ENCODE measurements at regions not wholly inside any gene's neighbourhood (a gene's known extent, or its start where the extent isn't known, plus 50 kb on each side); places are given as distances from the start of the nearest gene placed in this dataset.

DNA sequence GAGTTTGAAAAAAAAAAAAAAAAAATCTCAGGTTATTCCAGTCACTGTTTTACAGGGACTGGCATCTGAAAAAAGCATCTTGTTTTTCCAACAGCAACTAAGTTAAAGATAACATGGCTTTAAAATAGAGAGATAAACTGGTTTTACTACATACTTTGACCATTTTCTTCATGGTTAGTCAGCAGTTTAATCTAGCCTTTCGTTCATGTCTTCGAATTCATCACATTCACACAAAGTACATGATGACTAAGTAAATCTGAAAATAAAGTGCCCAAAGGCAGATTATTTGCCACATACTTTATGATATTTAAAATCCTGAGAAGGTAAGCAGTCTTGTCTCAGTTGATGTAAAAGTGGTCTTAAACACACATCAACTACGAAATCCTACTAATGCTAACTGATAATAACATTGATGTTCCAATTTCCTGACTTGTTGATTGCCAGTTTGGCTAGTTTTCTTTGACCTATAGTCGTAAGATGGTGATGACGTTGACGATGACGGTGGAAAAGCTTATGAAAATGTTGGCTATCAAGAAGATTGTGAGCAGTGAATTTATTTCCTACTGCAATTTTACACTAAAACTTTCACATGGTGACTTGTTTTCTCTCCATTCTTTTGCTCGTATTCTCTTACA, 540.5 kb upstream of the BOD1L1 start:
- no peak overlapping the region for H3K27ac ChIP-seq (ENCODE audit: extremely low read depth, low read depth, low read length)
- POLR2A ChIA-PET, result no interaction called here
- no peaks in the 10 kb centered on the region for H3K9me3 ChIP-seq (ENCODE audit: control insufficient read depth, insufficient read depth, low read depth, low read length)
- TF ChIP-seq ZNF146 (tag by site-specific recombination; IDR thresholded peaks at IDR 0.05), result no peak
- TF ChIP-seq, protein P1, sequence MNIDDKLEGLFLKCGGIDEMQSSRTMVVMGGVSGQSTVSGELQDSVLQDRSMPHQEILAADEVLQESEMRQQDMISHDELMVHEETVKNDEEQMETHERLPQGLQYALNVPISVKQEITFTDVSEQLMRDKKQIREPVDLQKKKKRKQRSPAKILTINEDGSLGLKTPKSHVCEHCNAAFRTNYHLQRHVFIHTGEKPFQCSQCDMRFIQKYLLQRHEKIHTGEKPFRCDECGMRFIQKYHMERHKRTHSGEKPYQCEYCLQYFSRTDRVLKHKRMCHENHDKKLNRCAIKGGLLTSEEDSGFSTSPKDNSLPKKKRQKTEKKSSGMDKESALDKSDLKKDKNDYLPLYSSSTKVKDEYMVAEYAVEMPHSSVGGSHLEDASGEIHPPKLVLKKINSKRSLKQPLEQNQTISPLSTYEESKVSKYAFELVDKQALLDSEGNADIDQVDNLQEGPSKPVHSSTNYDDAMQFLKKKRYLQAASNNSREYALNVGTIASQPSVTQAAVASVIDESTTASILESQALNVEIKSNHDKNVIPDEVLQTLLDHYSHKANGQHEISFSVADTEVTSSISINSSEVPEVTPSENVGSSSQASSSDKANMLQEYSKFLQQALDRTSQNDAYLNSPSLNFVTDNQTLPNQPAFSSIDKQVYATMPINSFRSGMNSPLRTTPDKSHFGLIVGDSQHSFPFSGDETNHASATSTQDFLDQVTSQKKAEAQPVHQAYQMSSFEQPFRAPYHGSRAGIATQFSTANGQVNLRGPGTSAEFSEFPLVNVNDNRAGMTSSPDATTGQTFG (tag by site-specific recombination; IDR thresholded peaks at IDR 0.05; ENCODE audit: borderline replicate concordance), result no peak
- no peak for TF ChIP-seq IKZF3 (tag by site-specific recombination; IDR thresholded peaks at IDR 0.05)
- no peak for TF ChIP-seq ZNF132 (tag by site-specific recombination; IDR thresholded peaks at IDR 0.05; ENCODE audit: borderline replicate concordance)
- TF ChIP-seq, protein P2, sequence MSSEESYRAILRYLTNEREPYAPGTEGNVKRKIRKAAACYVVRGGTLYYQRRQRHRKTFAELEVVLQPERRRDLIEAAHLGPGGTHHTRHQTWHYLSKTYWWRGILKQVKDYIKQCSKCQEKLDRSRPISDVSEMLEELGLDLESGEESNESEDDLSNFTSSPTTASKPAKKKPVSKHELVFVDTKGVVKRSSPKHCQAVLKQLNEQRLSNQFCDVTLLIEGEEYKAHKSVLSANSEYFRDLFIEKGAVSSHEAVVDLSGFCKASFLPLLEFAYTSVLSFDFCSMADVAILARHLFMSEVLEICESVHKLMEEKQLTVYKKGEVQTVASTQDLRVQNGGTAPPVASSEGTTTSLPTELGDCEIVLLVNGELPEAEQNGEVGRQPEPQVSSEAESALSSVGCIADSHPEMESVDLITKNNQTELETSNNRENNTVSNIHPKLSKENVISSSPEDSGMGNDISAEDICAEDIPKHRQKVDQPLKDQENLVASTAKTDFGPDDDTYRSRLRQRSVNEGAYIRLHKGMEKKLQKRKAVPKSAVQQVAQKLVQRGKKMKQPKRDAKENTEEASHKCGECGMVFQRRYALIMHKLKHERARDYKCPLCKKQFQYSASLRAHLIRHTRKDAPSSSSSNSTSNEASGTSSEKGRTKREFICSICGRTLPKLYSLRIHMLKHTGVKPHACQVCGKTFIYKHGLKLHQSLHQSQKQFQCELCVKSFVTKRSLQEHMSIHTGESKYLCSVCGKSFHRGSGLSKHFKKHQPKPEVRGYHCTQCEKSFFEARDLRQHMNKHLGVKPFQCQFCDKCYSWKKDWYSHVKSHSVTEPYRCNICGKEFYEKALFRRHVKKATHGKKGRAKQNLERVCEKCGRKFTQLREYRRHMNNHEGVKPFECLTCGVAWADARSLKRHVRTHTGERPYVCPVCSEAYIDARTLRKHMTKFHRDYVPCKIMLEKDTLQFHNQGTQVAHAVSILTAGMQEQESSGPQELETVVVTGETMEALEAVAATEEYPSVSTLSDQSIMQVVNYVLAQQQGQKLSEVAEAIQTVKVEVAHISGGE (tag by site-specific recombination; conservative IDR thresholded peaks at IDR 0.05; ENCODE audit: low read depth), result no peak
- TF ChIP-seq ZBTB7A (tag by site-specific recombination; IDR thresholded peaks at IDR 0.05; ENCODE audit: low read depth), result no peak
- TF ChIP-seq ZNF677 (tag by site-specific recombination; IDR thresholded peaks at IDR 0.05), result no peak
- TF ChIP-seq ZNF140 (tag by site-specific recombination; IDR thresholded peaks at IDR 0.05), result no peak
- TF ChIP-seq ZNF37A (tag by site-specific recombination; IDR thresholded peaks at IDR 0.05), result no peak
- no peak for TF ChIP-seq ZNF701 (tag by site-specific recombination; IDR thresholded peaks at IDR 0.05)
- CTCF ChIA-PET, result no interaction called here
- H3K4me3 ChIP-seq (ENCODE audit: low read depth, low read length), result no peak overlapping the region
- H3K4me1 ChIP-seq (ENCODE audit: control insufficient read depth, insufficient read depth, low read length), result no peaks in the 10 kb centered on the region
- H3K36me3 ChIP-seq (ENCODE audit: control insufficient read depth in 2 of 2, insufficient read depth in 1 of 2, low read length in 2 of 2), result no peaks in the 10 kb centered on the region

DNA sequence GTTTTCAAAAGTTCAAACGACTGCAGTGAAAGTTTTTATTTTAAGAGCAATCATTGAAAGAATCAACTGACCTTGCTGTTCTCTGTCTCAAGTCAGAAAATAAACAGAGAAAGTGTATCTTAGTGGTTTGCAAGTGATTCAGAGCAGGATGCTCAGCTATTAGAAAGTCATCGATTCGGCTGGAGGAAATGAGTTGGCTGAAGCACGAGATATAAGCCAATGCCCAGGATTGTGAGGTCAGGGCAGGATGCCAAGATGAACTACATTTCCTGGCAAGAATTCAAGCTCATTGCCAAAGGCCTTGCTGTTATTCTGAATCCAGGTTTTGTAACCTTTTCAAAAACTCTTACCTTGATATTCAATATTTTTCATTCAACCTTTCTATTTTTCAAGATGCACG, 541.4 kb upstream of the BOD1L1 start:
- H3K36me3 ChIP-seq (ENCODE audit: control insufficient read depth in 2 of 2, insufficient read depth in 1 of 2, low read length in 2 of 2), result no peaks in the 10 kb centered on the region
- H3K27ac ChIP-seq (ENCODE audit: extremely low read depth, low read depth, low read length), result no peak overlapping the region
- POLR2A ChIA-PET, result no interaction called here
- no peaks in the 10 kb centered on the region for H3K9me3 ChIP-seq (ENCODE audit: control insufficient read depth, insufficient read depth, low read depth, low read length)
- no peaks in the 10 kb centered on the region for H3K4me1 ChIP-seq (ENCODE audit: control insufficient read depth, insufficient read depth, low read length)
- TF ChIP-seq KLF10 (tag by site-specific recombination; IDR thresholded peaks at IDR 0.05), result no peak
- TF ChIP-seq, protein P3, sequence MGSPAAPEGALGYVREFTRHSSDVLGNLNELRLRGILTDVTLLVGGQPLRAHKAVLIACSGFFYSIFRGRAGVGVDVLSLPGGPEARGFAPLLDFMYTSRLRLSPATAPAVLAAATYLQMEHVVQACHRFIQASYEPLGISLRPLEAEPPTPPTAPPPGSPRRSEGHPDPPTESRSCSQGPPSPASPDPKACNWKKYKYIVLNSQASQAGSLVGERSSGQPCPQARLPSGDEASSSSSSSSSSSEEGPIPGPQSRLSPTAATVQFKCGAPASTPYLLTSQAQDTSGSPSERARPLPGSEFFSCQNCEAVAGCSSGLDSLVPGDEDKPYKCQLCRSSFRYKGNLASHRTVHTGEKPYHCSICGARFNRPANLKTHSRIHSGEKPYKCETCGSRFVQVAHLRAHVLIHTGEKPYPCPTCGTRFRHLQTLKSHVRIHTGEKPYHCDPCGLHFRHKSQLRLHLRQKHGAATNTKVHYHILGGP (tag by site-specific recombination; IDR thresholded peaks at IDR 0.05), result no peak
- no peak for TF ChIP-seq ZNF366 (tag by site-specific recombination; conservative IDR thresholded peaks at IDR 0.05)
- CTCF ChIA-PET, result no interaction called here
- no peak overlapping the region for H3K4me3 ChIP-seq (ENCODE audit: low read depth, low read length)

DNA sequence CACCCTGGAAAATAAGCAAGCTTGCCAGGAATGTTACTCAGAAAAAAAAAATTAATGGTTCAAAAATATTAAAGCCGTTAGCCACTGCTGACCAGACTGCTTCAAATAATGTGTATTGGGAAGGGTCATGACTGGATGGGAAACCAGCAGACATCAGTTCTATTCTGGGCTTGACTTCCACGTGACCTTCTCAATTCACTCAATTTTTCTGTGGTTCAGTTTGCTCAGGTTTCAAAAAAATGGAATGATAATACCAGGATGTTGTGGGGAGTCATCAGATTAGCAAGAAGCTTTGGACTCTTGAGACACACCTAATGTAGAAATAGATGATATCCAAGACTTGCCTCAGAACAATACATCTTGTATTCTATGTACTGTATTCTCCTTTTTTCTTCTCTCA, 541.9 kb upstream of the BOD1L1 start:
- Histone ChIP-seq H3K9me3 (ENCODE audit: control insufficient read depth, insufficient read depth, low read depth, low read length) (no peaks in the 10 kb centered on the region), H3K4me3 (ENCODE audit: low read depth, low read length) (no peak overlapping the region), H3K4me1 (ENCODE audit: control insufficient read depth, insufficient read depth, low read length) (no peaks in the 10 kb centered on the region), H3K36me3 (ENCODE audit: control insufficient read depth in 2 of 2, insufficient read depth in 1 of 2, low read length in 2 of 2) (no peaks in the 10 kb centered on the region), H3K27ac (ENCODE audit: extremely low read depth, low read depth, low read length) (no peak overlapping the region)
- ChIA-PET POLR2A (no interaction called here), CTCF (no interaction called here)
- TF ChIP-seq, protein P4, sequence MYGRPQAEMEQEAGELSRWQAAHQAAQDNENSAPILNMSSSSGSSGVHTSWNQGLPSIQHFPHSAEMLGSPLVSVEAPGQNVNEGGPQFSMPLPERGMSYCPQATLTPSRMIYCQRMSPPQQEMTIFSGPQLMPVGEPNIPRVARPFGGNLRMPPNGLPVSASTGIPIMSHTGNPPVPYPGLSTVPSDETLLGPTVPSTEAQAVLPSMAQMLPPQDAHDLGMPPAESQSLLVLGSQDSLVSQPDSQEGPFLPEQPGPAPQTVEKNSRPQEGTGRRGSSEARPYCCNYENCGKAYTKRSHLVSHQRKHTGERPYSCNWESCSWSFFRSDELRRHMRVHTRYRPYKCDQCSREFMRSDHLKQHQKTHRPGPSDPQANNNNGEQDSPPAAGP (tag by site-specific recombination; IDR thresholded peaks at IDR 0.05), result no peak
- TF ChIP-seq ZNF37A (tag by site-specific recombination; IDR thresholded peaks at IDR 0.05) (no peak), ZNF560 (tag by site-specific recombination; IDR thresholded peaks at IDR 0.05; ENCODE audit: borderline replicate concordance) (no peak), ZNF624 (tag by site-specific recombination; IDR thresholded peaks at IDR 0.05) (no peak), ZNF555 (tag by site-specific recombination; conservative IDR thresholded peaks at IDR 0.05) (no peak), ZNF629 (tag by site-specific recombination; IDR thresholded peaks at IDR 0.05) (no peak), ZIC2 (tag by site-specific recombination; IDR thresholded peaks at IDR 0.05) (no peak), HOXA7 (CRISPR knock-in tag; IDR thresholded peaks at IDR 0.05; ENCODE audit: borderline replicate concordance) (no peak), ZNF658 (tag by site-specific recombination; IDR thresholded peaks at IDR 0.05) (no peak), BCL11A (tag by site-specific recombination; IDR thresholded peaks at IDR 0.05; ENCODE audit: low read depth) (no peak)
- TF ChIP-seq, protein P5, sequence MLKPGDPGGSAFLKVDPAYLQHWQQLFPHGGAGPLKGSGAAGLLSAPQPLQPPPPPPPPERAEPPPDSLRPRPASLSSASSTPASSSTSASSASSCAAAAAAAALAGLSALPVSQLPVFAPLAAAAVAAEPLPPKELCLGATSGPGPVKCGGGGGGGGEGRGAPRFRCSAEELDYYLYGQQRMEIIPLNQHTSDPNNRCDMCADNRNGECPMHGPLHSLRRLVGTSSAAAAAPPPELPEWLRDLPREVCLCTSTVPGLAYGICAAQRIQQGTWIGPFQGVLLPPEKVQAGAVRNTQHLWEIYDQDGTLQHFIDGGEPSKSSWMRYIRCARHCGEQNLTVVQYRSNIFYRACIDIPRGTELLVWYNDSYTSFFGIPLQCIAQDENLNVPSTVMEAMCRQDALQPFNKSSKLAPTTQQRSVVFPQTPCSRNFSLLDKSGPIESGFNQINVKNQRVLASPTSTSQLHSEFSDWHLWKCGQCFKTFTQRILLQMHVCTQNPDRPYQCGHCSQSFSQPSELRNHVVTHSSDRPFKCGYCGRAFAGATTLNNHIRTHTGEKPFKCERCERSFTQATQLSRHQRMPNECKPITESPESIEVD (tag by site-specific recombination; IDR thresholded peaks at IDR 0.05), result no peak

Data from HEK293 (cell line).